ENCODE measurements at regions not wholly inside any gene's neighbourhood (a gene's known extent, or its start where the extent isn't known, plus 50 kb on each side); places are given as distances from the start of the nearest gene placed in this dataset.
"Not testable (repeated sequence)": the region's sequence is repeated elsewhere in the genome, so short reads cannot be mapped to it uniquely, and the experiment has no call there.

GRCh38 chr3:178950676-178951075 lies 120.9 kb downstream of the ZMAT3 start:
- DNase-seq (ENCODE audit: low read depth, low spot score) = no peak
- Mint-ChIP-seq H3K27ac (ENCODE audit: unreplicated experiment) (no peak overlapping the region), H3K4me3 (no peak overlapping the region), H3K9me3 (peaks cover 2% of the 10 kb centered on the region), H3K27me3 (ENCODE audit: low read depth) (no peaks in the 10 kb centered on the region), H3K4me1 (no peaks in the 10 kb centered on the region), H3K36me3 (ENCODE audit: low read depth) (no peaks in the 10 kb centered on the region)
- TF ChIP-seq, protein P1, sequence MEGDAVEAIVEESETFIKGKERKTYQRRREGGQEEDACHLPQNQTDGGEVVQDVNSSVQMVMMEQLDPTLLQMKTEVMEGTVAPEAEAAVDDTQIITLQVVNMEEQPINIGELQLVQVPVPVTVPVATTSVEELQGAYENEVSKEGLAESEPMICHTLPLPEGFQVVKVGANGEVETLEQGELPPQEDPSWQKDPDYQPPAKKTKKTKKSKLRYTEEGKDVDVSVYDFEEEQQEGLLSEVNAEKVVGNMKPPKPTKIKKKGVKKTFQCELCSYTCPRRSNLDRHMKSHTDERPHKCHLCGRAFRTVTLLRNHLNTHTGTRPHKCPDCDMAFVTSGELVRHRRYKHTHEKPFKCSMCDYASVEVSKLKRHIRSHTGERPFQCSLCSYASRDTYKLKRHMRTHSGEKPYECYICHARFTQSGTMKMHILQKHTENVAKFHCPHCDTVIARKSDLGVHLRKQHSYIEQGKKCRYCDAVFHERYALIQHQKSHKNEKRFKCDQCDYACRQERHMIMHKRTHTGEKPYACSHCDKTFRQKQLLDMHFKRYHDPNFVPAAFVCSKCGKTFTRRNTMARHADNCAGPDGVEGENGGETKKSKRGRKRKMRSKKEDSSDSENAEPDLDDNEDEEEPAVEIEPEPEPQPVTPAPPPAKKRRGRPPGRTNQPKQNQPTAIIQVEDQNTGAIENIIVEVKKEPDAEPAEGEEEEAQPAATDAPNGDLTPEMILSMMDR (conservative IDR thresholded peaks at IDR 0.05) = no peak

- H3K4me1 Mint-ChIP-seq = no peaks in the 10 kb centered on the region
- H3K9me3 Mint-ChIP-seq = peaks cover 2% of the 10 kb centered on the region
- DNase-seq (ENCODE audit: low read depth, low spot score) = no peak
- no peak overlapping the region for H3K4me3 Mint-ChIP-seq
- TF ChIP-seq, protein P1 (conservative IDR thresholded peaks at IDR 0.05) = no peak
- no peaks in the 10 kb centered on the region for H3K27me3 Mint-ChIP-seq (ENCODE audit: low read depth)
- no peaks in the 10 kb centered on the region for H3K36me3 Mint-ChIP-seq (ENCODE audit: low read depth)
- no peak overlapping the region for H3K27ac Mint-ChIP-seq (ENCODE audit: unreplicated experiment)
Observed at GRCh38 chr3:178949896-178950295, 121.7 kb downstream of the ZMAT3 start.

DNA sequence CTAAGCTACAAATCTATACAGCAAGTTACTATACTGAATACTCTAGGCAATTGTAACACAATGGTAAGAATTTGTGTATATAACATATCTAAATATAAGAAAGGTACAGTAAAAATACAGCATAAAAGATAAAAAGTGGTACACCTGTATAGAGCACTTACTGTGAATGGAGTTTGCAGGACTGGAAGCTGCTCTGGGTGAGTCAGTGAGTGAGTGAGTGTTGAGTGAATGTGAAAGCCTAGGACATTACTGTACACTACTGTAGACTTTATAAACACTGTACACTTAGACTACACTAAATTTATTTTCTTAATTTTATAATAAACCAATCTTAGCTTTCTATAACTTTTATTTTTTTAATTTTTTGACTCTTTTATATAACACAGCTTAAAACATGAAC lies 123.1 kb downstream of the ZMAT3 start:
- no peaks in the 10 kb centered on the region for H3K36me3 Mint-ChIP-seq (ENCODE audit: low read depth)
- H3K4me1 Mint-ChIP-seq = no peaks in the 10 kb centered on the region
- TF ChIP-seq, protein P1 (conservative IDR thresholded peaks at IDR 0.05) = no peak
- no peak overlapping the region for H3K27ac Mint-ChIP-seq (ENCODE audit: unreplicated experiment)
- no peaks in the 10 kb centered on the region for H3K27me3 Mint-ChIP-seq (ENCODE audit: low read depth)
- DNase-seq (ENCODE audit: low read depth, low spot score) = no peak
- H3K9me3 Mint-ChIP-seq = peaks cover 2% of the 10 kb centered on the region
- H3K4me3 Mint-ChIP-seq = no peak overlapping the region

- no peaks in the 10 kb centered on the region for H3K36me3 Mint-ChIP-seq (ENCODE audit: low read depth)
- TF ChIP-seq, protein P1 (conservative IDR thresholded peaks at IDR 0.05) = no peak
- H3K9me3 Mint-ChIP-seq = peaks cover 2% of the 10 kb centered on the region
- no peak overlapping the region for H3K27ac Mint-ChIP-seq (ENCODE audit: unreplicated experiment)
- H3K4me1 Mint-ChIP-seq = no peaks in the 10 kb centered on the region
- H3K4me3 Mint-ChIP-seq = no peak overlapping the region
- no peaks in the 10 kb centered on the region for H3K27me3 Mint-ChIP-seq (ENCODE audit: low read depth)
- no peak for DNase-seq (ENCODE audit: low read depth, low spot score)
Observed at GRCh38 chr3:178947738-178948137, 123.9 kb downstream of the ZMAT3 start.

DNA sequence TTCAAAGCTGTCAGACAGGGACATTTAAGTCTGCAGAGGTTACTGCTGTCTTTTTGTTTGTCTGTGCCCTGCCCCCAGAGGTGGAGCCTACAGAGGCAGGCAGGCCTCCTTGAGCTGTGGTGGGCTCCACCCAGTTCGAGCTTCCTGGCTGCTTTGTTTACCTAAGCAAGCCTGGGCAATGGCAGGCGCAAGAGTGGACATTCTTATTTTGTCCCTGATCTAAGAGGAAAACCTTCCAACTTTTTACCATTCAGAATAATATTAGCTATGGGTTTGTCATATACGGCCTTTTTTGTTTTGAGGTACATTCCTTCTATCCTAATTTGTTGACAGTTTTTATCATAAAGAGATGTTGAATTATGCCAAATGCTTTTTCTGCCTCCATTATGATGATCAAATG lies 129.3 kb downstream of the ZMAT3 start:
- DNase-seq (ENCODE audit: low read depth, low spot score); H3K4me1 Mint-ChIP-seq; H3K36me3 Mint-ChIP-seq (ENCODE audit: low read depth); H3K27me3 Mint-ChIP-seq (ENCODE audit: low read depth); H3K4me3 Mint-ChIP-seq; H3K9me3 Mint-ChIP-seq; H3K27ac Mint-ChIP-seq (ENCODE audit: unreplicated experiment): not testable (repeated sequence)

DNA sequence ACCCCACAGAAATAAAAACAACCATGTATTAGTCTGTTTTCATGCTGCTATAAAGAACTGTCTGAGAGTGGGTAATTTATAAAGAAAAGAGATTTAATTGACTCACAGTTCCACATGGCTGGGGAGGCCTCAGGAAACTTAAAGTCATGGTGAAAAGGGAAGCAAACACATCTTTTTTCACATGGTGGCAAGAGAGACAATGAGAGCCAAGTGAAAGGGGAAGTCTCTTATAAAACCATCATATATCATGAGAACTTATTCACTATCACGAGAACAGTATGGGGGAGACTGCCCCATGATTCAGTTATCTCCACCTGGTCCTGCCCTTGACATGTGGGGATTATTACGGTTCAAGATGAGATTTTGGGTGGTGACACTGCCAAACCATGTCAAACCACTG lies 141.5 kb downstream of the ZMAT3 start:
- Mint-ChIP-seq H3K4me1 (no peaks in the 10 kb centered on the region), H3K4me3 (no peak overlapping the region), H3K36me3 (ENCODE audit: low read depth) (peaks cover 9% of the 10 kb centered on the region), H3K27ac (ENCODE audit: unreplicated experiment) (no peak overlapping the region), H3K27me3 (ENCODE audit: low read depth) (no peaks in the 10 kb centered on the region), H3K9me3 (peaks cover 37% of the 10 kb centered on the region)
- TF ChIP-seq, protein P1 (conservative IDR thresholded peaks at IDR 0.05) = no peak
- DNase-seq (ENCODE audit: low read depth, low spot score) = no peak
